Stimulated activated CD4-positive, alpha-beta T cell treated with anti-CD3 and anti-CD28 coated beads, Interleukin-4, amount 100 ng/mL, for 1 hour (primary cell): ENCODE measurements at regions not wholly inside any gene's neighbourhood (a gene's known extent, or its start where the extent isn't known, plus 50 kb on each side); places are given as distances from the start of the nearest gene placed in this dataset.
A peak's percentile ranks its signal among the peaks of the same experiment; 100 is the strongest.
"Not testable (repeated sequence)": the region's sequence is repeated elsewhere in the genome, so short reads cannot be mapped to it uniquely, and the experiment has no call there.

Experiments
- DNase-seq: peaks from one replicate; pipeline ENCODE4 v3.0.0-alpha.2; 2020

- DNase-seq, result no peak
Observed at GRCh38 chr7:93737953-93738352, 152.6 kb downstream of the TFPI2 start.

GRCh38 chr7:93736668-93737369, 153.7 kb downstream of the TFPI2 start:
- no peak for DNase-seq

GRCh38 chr7:93728292-93728691, 153.8 kb upstream of the CALCR start:
- DNase-seq, result no peak

- DNase-seq, result no peak
Observed at GRCh38 chr7:93725954-93726353, 151.4 kb upstream of the CALCR start.

DNA sequence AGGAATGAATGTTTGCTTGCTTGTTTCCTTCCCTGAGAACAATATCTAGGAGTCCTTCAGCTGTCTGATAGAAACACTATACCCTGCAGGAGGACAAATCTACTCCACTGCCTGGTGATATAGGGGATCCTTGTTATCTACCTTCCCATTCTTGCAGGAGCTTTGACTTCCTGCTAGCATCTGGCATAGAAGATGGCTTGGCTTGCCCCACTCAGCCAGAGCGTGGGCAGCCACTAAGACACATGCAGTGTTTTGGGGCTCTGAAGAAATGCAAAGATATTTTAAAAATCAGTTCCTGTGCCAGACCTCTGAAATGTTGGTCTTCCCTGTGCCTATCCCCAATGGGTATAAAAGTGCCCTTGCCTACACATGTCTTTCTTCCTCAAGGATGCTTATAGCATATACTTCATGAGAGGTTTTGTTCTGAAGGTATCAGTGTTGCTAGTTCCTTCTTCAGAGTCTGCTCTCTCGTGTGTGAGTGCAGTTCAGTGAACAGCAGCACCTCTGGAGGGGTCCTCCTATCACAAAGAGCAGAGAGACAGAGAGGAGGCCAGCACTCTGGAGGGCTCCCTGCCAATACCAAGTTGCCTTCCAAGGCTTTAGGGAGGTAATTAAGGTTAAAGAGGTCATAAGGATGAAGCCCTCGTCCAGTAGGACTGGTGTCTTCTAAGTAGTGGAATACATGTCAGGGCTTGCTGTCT, 149.1 kb upstream of the CALCR start:
- no peak for DNase-seq

DNA sequence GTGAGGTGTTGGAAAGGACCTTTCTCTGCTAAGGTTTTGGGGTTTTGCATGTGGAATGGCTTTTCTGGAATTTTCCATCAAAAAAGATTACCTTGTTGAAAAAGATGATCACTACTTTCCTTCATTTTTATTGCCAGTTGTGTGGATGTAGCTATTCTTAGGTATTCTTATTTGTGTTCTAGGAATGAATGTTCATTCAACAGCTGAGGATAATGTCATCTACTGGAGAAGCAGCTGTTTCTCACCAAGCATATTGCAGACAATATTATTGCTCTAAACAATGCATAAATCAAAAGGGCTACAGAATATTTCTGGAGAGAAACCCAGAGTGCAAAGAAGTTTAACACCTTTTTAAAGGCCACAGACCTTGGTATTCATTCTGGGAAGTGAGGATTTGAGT, 145.6 kb upstream of the CALCR start:
- no peak for DNase-seq

GRCh38 chr7:93719546-93719945, 145.0 kb upstream of the CALCR start:
- DNase-seq, result no peak

DNA sequence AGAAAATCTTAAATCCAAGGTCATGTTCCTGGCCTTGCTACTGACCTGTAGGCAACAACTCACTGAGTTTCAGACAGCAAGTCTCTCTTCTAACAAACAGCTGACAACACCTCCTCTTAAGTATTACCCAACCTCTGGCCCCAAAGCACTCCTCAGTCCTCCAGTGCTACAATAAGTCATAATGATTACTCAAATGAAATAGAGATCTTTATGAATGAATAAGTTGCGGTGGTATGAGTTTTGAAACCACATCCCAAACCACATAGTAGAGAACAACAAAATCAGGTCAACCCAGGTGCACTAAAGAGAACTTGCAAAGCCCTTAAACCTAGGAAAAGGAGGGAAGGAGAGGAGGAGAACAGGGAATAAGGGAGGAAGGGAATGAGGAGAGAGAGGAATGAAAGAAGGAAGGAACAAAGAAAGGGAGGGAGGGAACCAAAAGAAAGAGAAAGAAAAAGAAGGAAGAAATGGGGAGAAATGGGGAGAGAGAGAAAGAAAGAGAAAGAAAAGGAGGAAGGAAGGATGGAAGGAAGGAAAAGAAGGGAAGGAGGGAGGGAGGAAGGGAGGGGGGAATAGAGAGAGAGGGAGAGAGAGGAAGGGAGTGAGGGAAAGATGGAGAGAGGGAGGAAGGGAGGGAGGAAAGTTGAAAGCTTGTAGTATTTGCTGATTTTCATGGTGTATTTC, 142.8 kb upstream of the CALCR start:
- no peak for DNase-seq

DNA sequence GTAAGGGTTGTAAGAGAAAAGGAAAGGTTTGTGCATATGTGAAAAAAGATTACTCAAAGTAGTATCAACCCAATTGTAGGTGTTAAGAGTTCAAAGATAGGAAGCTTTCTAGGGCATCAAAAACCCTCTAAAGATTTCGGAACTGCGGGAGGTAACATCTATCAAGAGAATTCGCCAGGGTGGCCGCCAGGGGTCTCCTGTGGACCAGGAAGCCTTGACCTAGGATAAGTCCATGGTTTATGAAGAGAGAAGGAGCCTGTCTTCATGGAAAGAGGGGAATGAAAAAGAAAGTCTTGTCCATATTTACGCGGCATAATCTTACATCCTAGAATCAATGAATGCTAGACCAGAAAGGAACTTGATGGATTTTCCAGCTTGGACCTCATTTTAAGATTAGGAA, 140.7 kb upstream of the CALCR start:
- DNase-seq, result peak; percentile 4

DNA sequence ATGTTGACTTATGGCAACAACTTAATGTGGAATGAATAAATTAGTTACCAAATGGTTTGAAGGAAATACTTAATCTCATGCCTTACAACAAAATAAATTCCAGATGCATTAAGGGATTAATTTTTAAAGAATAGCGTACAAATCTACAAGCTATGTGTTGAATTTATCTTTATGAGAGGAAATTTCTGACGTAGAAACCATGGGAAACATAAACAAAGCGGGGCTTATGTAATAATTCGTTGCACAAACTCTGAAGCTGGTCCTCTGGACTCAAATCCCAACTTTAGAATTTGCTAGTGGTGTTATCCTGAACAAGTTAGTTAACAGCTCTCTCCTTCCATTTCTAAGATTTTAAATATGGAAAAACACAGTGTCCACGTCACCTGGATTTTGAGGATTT, 137.4 kb upstream of the CALCR start:
- DNase-seq, result no peak

GRCh38 chr7:93708255-93708654, 133.7 kb upstream of the CALCR start:
- not testable (repeated sequence) for DNase-seq

GRCh38 chr7:93707249-93707648, 132.7 kb upstream of the CALCR start:
- DNase-seq, result no peak

- DNase-seq, result not testable (repeated sequence)
Observed at GRCh38 chr7:93706162-93706561, 131.6 kb upstream of the CALCR start.

DNA sequence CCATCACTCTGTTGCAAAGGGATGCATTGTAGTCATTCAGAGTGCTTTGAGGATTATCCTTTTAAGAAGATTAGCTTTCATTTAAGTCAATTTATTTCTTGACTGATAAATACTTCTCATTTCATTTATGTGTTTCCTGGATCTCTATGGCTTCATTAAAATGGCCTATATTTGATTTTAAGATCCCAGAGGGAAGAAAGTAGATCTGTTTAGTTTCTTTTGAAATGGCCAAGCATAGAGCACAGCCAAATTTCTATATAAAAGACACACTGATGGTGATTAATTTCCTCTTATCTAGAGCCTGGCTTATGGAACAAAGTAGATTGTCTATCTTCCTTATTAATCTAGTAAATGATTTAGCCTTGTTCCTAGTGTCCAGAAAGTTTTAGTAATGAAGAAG, 129.7 kb upstream of the CALCR start:
- no peak for DNase-seq

DNA sequence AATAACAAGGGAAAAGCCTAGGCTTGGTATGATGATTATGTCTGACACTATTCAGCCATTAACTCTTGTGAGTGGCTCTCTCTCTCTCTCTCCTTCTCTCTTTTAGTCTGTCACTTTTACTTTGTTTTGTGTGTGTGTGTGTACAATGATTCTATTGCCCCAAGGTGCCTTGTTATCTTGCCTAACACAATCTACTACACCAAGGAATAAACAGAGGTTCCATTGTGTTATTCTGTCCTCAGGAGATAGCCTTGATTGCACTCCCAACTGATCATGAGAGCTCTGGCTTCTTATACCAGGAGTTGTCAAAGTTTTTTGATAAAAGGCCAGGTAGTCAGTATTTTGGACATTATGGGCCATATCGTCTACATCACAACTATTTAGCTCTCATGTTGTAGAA, 123.4 kb upstream of the CALCR start:
- no peak for DNase-seq

- no peak for DNase-seq
Observed at GRCh38 chr7:93693796-93694195, 119.3 kb upstream of the CALCR start.

DNA sequence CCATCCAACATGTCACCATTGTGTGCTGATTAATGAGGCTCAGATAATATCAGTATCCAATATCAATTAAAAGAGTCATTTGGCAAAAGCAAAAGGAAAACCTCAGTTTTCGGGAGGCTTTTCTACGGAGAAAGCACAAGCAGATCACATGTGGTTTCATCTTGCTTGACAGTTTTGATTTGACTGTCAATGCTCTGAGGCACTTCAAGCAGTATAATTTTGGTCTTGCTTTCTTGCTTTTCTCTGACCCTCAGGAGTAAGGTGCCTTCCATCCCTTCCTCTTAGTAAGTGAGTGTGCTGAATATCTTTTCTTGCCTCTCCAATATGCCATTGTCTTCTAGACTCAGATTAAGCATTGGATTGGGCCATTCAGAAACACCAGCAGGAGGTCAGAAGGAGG, 115.5 kb upstream of the CALCR start:
- no peak for DNase-seq

DNA sequence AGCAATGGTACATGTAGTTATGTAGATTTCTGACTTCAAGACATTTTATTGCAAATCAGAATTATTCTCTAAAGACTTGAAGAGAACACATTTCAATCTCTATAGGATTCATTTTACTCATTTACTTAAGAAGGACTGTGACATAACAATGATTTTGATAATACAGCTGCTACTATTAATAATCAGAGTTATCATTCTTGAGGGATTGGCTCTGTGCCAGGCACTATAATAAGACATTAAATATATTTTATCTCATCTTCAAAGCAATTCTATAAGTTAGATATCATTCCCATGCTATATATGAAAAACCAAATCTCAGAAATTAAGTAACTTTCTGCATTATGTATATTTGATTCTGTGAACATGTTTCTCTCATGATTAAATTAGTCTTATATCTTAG, 103.7 kb upstream of the CALCR start:
- DNase-seq, result no peak

DNA sequence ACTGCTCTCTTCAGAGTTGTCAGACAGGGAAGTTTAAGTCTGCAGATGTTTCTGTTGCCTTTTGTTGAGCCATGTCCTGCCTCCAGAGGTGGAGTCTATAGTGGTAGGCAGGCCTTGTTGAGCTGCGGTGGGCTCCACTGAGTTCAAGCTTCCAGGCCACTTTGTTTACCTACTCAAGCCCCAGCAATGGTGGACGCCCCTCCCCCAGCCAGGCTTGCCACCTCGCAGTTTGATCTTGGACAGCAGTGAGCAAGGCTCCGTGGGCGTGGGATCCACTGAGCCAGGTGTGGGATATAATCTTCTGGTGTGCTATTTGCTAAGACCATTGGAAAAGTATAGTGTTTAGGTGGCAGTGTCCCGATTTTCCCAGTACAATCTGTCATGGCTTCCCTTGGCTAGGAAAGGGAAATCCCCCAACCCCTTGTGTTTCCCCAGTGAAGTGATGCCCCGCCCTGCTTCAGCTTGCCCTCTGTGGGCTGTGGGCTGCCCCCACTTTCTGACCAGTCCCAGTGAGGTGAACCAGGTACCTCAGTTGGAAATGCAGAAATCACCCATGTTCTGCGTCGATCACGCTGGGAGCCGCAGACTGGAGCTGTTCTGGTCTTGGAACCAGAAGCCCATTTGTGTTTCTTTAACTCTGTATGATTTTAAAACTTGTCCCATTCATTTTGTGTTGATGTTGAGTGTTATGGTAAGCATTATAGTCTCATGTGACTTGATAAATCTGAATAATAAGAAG, 89.2 kb upstream of the CALCR start:
- DNase-seq, result no peak

DNA sequence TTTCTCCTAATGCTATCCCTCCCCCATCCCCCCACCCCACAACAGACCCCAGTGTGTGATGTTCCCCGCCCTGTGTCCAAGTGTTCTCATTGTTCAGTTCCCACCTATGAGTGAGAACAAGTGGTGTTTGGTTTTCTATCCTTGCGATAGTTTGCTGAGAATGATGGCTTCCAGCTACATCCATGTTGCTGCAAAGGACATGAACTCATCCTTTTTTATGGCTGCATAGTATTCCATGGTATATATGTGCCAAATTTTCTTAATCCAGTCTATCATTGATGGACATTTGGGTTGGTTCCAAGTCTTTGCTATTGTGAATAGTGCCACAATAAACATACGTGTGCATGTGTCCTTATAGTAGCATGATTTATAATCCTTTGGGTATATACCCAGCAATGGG, 83.6 kb upstream of the CALCR start:
- not testable (repeated sequence) for DNase-seq

DNA sequence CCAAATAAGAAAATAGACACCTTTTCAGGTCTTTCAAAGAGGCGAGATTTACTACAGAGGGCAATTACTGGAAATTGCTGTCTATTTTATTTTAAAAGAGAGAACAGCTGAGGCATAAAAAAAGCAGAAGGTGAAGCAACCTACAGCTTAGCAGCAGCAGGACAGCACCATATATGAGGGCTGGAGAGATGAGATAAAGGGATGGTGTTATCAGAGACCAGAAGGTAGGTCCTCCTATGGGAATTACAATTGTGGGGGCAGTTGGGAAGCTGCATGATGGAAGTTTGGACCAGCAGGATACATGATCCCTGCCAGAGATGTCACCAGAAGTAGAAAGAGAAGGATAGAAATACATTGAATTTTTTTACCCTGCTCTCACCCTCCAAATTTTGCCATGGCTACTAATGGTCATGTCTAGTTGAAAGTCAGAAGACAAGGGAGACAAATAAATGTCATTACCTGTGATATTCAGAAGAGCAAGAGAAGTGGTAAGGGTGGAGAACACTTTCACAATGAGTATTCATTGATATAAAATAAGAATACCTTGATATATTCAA, 77.2 kb upstream of the CALCR start:
- DNase-seq, result no peak

- no peak for DNase-seq
Observed at GRCh38 chr7:93646538-93646937, 72.0 kb upstream of the CALCR start.

DNA sequence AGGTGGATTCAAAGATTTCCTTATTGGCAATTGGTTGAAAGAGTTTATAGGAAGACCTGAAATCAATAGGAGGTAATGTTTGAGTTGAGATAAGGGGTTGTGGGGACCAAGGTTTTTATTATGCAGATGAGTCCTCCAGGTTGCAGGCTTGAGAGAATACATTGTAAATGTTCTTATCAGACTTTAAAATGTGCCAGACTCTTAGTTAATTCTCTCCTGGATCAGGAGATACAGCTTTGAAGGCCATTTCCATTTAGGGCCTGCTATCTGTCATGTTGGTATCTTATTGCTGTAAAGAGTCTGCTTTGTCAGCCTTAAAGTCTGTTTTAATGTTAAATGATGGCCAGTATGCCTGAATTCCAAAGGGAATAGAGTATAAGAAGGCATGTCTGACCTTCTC, 61.8 kb upstream of the CALCR start:
- no peak for DNase-seq
